ENCODE measurements at regions not wholly inside any gene's neighbourhood (a gene's known extent, or its start where the extent isn't known, plus 50 kb on each side); places are given as distances from the start of the nearest gene placed in this dataset.
"Not testable (repeated sequence)": the region's sequence is repeated elsewhere in the genome, so short reads cannot be mapped to it uniquely, and the experiment has no call there.

- TF ChIP-seq, protein P1, sequence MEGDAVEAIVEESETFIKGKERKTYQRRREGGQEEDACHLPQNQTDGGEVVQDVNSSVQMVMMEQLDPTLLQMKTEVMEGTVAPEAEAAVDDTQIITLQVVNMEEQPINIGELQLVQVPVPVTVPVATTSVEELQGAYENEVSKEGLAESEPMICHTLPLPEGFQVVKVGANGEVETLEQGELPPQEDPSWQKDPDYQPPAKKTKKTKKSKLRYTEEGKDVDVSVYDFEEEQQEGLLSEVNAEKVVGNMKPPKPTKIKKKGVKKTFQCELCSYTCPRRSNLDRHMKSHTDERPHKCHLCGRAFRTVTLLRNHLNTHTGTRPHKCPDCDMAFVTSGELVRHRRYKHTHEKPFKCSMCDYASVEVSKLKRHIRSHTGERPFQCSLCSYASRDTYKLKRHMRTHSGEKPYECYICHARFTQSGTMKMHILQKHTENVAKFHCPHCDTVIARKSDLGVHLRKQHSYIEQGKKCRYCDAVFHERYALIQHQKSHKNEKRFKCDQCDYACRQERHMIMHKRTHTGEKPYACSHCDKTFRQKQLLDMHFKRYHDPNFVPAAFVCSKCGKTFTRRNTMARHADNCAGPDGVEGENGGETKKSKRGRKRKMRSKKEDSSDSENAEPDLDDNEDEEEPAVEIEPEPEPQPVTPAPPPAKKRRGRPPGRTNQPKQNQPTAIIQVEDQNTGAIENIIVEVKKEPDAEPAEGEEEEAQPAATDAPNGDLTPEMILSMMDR (IDR thresholded peaks at IDR 0.05), result not testable (repeated sequence)
- TF ChIP-seq REST (IDR thresholded peaks at IDR 0.05; ENCODE audit: insufficient read depth in 1 of 2, low read depth in 2 of 2, low read length in 1 of 2); POLR2AphosphoS5 (IDR thresholded peaks at IDR 0.05; ENCODE audit: low read depth, low read length): not testable (repeated sequence)
These were observed 613.7 kb downstream of the TUBA3C start for GRCh38 chr13:18567890-18568289.
